ENCODE measurements at regions not wholly inside any gene's neighbourhood (a gene's known extent, or its start where the extent isn't known, plus 50 kb on each side); places are given as distances from the start of the nearest gene placed in this dataset.

- TF ChIP-seq GATA2 (IDR thresholded peaks at IDR 0.05; ENCODE audit: low read depth, low read length) = no peak
- no peak for TF ChIP-seq GATA3 (IDR thresholded peaks at IDR 0.05; ENCODE audit: low read depth, low read length)
Measured at GRCh38 chr15:58314593-58315216, 117.1 kb upstream of the LIPC start.

- TF ChIP-seq GATA3 (IDR thresholded peaks at IDR 0.05; ENCODE audit: low read depth, low read length) (no peak), GATA2 (IDR thresholded peaks at IDR 0.05; ENCODE audit: low read depth, low read length) (no peak)
Measured at GRCh38 chr15:58318517-58318916, 113.3 kb upstream of the LIPC start.

- TF ChIP-seq GATA2 (IDR thresholded peaks at IDR 0.05; ENCODE audit: low read depth, low read length) (no peak), GATA3 (IDR thresholded peaks at IDR 0.05; ENCODE audit: low read depth, low read length) (no peak)
Measured at GRCh38 chr15:58321034-58321433, 110.8 kb upstream of the LIPC start.

- TF ChIP-seq GATA2 (IDR thresholded peaks at IDR 0.05; ENCODE audit: low read depth, low read length) = no peak
- no peak for TF ChIP-seq GATA3 (IDR thresholded peaks at IDR 0.05; ENCODE audit: low read depth, low read length)
Measured at GRCh38 chr15:58322253-58322652, 109.5 kb upstream of the LIPC start.

GRCh38 chr15:58324533-58324932, 107.3 kb upstream of the LIPC start:
- TF ChIP-seq GATA3 (IDR thresholded peaks at IDR 0.05; ENCODE audit: low read depth, low read length) = no peak
- no peak for TF ChIP-seq GATA2 (IDR thresholded peaks at IDR 0.05; ENCODE audit: low read depth, low read length)

DNA sequence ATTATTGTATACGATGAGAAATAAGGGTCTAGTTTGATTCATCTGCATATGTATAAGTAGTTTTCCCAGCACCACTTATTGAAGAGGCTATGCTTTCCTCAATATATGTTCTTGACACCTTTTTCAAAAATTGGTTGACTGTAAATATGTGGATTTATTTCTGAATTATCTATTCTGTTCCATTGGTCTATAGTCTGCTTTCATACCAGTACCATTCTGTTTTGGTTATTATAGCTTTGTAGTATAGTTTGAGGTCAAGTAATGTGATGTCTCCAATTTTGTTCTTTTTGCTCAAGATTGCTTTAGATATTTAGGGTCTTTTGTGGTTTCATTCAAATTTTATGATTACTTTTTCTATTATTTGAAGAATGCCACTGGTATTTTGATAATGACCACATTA, 103.8 kb upstream of the LIPC start:
- TF ChIP-seq GATA3 (IDR thresholded peaks at IDR 0.05; ENCODE audit: low read depth, low read length) (no peak), GATA2 (IDR thresholded peaks at IDR 0.05; ENCODE audit: low read depth, low read length) (no peak)

GRCh38 chr15:58329211-58329610, 102.6 kb upstream of the LIPC start:
- no peak for TF ChIP-seq GATA3 (IDR thresholded peaks at IDR 0.05; ENCODE audit: low read depth, low read length)

- TF ChIP-seq GATA2 (IDR thresholded peaks at IDR 0.05; ENCODE audit: low read depth, low read length) (no peak), GATA3 (IDR thresholded peaks at IDR 0.05; ENCODE audit: low read depth, low read length) (no peak)
Measured at GRCh38 chr15:58329781-58330671, 101.8 kb upstream of the LIPC start.

GRCh38 chr15:58330741-58331559, 100.8 kb upstream of the LIPC start:
- TF ChIP-seq GATA3 (IDR thresholded peaks at IDR 0.05; ENCODE audit: low read depth, low read length) (no peak), GATA2 (IDR thresholded peaks at IDR 0.05; ENCODE audit: low read depth, low read length) (no peak)

DNA sequence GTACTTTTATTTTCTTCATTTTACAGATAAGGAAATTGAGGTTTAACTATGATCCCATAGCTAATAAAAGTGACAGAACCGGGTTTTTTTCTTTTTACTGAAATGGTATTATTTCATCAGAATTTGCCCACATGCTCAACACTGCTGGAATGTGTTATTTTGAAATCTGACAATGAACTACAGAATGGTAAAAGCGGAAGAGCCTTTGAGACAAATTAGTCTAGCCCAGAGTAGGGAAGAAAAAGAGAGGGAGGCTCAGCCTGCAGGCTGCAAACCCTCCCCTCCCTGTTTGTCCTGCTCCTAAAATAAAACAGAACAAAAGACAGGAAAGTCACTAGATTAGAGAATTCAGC, 100.3 kb upstream of the LIPC start:
- no peak for TF ChIP-seq GATA2 (IDR thresholded peaks at IDR 0.05; ENCODE audit: low read depth, low read length)
- no peak for TF ChIP-seq GATA3 (IDR thresholded peaks at IDR 0.05; ENCODE audit: low read depth, low read length)

- TF ChIP-seq GATA2 (IDR thresholded peaks at IDR 0.05; ENCODE audit: low read depth, low read length) (no peak), GATA3 (IDR thresholded peaks at IDR 0.05; ENCODE audit: low read depth, low read length) (no peak)
Measured at GRCh38 chr15:58331913-58332675, 99.7 kb upstream of the LIPC start.

- TF ChIP-seq GATA3 (IDR thresholded peaks at IDR 0.05; ENCODE audit: low read depth, low read length) = no peak
- TF ChIP-seq GATA2 (IDR thresholded peaks at IDR 0.05; ENCODE audit: low read depth, low read length) = no peak
Measured at GRCh38 chr15:58332676-58333400, 99.0 kb upstream of the LIPC start.

DNA sequence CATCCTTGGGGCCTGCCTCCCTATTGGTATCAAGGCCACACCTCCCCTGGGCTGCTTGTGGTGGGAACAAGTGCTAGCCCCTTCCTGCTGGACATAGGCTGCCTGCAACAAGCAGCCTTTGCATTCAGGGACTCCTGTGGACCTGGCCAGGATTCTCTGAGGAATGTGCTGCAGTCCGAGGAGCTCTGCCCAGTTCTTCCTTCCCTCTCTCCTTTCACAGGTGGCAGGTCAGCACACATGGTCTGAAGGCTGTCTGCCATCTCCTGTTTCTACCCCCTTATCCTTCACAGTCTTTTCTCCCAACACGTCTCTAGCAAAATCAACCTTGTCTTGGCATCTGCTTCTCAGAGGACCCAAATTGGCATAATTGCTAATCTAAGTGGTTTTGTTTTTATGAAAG, 97.0 kb upstream of the LIPC start:
- TF ChIP-seq GATA3 (IDR thresholded peaks at IDR 0.05; ENCODE audit: low read depth, low read length) (no peak), GATA2 (IDR thresholded peaks at IDR 0.05; ENCODE audit: low read depth, low read length) (no peak)
